CD4-positive, alpha-beta T cell treated with Interleukin-10 for 1 hour (primary cell): ENCODE measurements at regions not wholly inside any gene's neighbourhood (a gene's known extent, or its start where the extent isn't known, plus 50 kb on each side); places are given as distances from the start of the nearest gene placed in this dataset.

Source experiments
- DNase-seq: peaks from one replicate; pipeline ENCODE4 v3.0.0-alpha.2; 2020

DNA sequence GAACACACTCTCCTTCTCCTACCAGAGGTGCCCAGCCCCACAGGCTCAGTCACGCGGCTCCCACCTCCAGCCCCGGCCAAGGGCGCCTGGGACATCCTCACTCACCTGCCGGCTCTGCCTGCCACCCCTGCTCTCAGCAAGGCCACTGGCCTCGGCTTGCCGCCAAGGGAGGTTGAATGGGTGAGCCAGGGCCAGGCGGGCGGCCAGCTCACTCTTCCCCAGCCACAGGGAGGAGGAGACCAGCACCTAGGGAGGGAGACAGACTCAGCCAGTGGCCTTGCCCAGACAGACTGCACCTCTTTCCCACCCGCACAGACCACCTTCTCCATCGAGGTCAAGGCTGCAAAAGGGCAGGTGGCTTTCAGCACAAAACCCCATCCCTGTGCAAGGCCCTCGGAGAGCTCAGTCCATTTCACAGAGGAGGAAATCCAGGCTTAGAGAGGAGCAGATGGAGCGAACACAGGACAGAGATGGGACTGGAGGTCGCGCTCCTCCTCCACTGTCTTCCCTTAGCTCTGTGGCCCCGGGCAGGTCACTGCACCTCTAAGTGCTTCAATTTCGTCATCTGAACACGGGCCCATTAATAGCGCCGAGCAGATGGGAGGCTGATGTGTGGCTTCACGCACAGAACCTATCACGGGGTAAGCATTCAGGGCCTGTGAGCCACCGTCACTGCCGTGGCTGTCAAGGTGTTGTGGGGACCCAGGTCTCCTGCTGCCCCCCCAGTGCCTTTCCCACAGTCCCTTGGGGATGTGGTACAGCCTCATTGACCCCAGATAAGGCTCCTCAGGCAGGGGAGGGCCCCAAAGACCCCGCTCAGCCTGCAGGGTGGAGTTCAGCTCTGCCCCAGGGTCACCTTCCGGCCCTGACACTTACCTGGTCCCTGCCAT is 56.1 kb downstream of the RMI2 start:
- no peak for DNase-seq

DNA sequence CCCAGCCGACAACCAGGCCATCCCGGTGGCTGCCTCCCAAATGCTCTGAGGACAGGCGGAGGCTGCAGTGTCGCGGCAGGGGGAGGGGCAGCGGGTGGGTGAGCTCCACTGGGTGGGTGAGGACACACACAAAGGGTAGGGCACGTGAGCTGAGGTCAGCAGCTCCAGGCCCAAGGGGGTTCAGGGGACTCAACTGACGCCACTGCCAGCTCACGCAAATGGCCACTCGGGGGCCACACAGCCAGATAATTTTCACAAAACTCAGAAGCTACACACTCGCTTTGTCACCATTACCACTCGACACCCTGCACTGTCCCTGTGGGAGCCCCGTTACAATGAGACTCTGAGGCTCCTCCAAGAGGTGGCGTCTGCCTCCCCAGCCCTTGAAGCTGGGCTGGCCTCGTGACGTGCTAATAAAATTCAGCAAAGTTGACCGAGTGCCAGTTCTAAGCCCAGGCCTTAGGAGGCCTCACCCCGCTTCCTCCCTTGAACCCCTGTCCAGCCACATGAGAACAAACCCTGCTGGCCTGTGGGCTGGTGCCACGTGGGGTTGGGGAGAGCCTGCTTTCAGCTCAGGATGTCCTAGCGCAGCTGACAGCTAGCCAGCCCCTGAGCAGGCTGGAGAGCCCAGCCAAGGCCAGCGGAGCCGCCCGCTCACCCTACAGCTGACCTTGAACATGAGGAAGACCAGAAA is 56.9 kb downstream of the RMI2 start:
- DNase-seq, result no peak

DNA sequence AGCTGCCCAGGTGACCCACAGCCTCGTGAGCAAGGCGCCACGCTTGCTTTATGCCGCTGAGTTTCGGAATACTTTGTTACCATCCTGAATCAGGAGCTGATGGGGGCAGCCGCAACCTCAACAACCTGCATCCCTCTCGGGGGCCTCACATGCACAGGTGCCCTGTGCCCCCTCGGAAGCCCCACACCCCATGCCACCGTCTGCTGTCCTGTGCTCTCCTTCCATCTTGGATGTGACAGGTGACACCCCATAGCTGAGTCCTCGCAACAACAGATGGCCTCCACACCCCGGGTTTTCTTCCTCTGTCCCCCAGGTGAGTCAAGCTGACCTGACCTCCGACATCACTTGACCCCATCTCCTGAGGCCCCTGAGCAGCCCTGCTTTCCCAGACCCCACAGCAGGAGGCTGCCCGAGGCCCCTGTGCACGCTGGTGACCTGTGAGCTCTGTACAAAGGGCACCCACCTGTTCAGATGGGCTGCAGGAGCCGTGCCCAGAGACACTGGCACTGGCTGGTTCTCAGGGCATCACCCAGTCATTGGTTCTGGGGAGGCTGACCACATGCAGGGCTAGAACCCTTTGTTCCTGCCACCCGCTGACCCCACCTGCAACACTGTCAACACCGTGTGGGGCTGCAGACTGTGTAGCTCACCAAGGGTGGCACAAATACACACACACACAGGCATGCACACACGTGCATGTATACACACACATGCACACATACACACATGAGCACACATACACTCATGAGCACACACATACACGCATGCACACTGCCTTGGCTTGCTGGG is 57.7 kb downstream of the RMI2 start:
- no peak for DNase-seq

DNA sequence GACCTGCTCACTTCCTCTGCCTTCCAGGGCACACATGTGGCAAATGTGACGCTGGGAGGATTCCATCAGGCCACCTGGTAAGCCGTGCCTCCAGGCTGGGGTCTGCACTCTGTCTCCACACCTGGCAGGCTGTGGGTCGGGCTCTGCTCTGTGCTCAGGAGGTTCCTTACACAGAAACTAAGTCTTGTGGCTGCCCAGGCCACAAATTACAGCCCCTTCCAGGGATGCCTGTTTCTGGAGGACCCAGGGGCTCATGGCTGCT is 58.2 kb downstream of the RMI2 start:
- DNase-seq, result no peak

DNA sequence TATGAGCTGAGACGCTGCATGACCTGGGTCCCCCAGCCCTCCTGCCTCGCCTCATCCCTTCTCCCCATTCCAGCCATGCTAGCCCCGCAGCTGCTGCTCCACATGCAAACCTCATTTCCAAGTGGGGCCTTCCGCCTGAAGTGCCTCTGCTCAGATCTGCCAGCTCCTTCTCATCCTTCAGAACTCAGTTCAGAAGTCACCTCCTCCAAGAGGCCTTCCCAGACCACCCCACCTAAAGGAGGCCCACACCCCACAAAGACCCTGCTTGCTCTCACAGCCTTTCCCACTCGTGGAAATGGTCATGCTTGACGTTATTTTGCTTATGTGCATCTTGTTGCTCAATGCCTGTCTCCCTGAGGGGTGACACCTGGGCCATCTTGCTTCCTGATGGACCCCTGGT is 58.7 kb downstream of the RMI2 start:
- no peak for DNase-seq

DNA sequence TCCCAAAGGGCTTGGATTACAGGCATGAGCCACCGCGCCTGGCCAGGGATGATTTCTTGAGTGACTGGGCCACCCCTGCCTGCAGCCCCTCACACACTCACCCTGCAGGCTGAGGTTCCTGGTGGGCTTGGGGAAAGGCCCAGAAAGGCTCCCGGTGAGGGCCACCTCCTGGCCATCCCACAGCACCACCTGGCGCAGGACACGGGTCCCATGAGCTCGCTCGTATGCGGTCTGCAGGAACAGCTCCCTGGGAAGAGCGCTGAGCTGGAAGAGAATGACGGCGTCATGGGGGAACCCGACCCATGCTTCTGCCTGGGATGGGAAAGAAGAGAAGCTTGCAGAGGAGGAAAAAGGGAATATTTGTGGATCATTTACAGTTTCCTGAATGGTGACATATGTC is 59.3 kb downstream of the RMI2 start:
- DNase-seq, result no peak

DNA sequence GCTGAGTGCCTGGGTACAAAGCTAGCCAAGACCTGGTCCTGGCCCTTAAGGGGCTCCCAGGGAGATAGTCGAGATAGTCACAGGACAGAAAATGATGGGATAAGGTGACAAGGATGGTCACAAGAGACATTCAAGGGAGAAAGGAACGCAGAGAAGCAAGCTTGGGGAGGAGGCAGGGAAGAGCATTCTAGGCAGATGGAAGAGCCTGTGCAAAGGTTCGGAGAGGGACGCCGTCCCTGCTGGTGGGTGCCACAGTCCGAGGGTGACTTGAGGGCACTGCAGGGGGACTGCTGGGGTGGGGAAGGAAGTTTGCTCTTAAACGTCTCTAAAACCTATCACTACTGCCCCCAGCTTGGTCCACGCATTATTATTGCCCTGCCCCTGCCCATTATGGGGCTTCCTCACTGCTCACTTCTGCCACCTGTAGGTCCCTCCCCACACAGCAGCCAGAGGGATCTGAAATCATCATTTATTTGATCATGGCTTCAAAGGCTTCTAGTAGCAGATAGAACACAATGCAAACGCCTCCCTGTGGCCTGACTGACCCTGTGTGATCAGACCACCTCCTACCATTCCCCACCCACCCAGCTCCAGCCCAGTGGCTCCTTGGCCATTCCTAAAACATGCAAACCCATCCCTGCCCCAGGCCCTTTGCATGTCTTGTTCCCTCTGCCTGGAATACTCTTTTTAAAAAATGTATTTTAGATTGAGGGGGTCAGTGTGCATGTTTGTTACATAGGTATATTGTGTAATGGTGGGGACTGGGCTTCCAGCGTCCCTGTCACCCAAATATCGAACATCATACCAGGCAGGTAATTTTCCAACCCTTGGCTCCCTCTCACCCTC is 60.3 kb downstream of the RMI2 start:
- DNase-seq, result peak; percentile 45

DNA sequence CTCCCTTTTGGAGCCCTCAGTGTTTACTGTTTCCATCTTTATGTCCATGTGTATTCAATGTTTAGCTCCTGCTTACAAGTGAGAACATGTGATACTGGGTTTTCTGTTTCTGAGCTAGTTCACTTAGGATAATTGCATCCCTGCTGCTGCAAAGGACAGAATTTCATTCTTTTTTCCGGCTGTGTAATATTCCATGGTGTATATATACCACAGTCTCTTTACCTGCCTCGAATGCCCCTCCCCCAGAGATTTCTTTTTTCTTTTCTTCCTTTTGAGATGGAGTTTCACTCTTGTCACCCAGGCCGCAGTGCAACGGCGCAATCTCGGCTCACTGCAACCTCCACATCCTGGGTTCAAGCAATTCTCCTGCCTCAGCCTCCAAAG is 60.9 kb downstream of the RMI2 start:
- no peak for DNase-seq

DNA sequence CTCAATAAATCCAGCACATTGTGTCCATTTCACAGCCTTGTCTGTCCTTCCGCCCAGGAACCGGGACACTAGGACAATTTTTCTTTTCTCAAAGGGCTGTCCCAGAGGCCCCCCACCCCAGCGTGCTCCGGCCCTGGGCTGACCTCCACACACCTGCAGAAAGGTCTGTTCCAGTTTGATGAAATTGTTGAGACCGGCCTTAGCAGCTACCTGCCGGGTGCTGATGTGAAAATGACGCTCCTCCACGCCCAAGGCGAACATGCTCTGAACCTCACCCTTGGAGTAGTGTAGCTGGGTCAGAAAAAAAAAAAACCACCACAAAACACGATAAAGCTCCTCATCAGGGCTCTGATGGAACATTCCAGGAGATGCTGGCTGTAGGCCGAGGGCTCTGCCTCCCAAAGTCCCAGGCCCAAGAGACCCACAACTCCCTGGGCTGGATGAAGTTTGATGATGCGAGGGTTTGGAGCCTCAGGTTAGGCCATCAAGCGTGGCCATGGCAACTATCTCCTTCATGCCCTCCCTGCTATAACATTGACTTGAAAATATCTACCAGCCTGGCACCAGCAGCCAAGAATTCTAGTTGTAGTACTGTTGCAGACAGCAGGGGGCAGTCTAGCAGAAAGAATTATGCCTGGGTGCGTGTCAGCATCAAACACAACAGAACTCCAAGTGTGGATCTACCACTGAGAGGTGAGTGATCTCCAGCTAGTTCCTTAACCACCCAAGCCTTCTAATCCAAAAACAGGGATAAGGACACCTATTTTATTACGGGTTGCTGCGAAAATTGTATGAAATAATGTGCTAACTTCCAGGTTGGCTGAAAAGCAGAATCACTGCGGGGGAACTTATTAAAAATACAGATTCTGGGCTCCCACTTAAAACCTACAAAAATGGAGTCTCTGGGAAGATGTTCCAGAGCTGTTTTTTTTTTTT is 62.1 kb downstream of the RMI2 start:
- DNase-seq, result peak; percentile 76

DNA sequence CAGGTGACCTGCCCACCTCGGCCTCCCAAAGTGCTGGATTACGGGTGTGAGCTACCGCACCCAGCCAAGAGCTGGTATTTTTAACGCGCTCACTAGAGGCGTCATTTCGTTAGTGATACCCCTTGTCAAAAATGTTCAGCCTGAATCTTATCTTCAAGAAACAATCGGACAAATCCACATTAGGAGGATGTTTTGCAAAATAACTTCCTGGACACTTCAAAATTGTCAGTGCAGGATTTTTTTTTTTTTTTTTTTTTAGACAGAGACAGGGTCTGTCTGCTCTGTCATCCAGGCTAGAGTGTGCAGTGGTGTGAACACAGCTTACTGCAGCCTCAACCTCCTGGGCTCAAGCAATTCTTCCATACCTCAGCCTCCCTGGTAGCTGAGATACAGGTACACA is 63.0 kb downstream of the RMI2 start:
- DNase-seq, result no peak

DNA sequence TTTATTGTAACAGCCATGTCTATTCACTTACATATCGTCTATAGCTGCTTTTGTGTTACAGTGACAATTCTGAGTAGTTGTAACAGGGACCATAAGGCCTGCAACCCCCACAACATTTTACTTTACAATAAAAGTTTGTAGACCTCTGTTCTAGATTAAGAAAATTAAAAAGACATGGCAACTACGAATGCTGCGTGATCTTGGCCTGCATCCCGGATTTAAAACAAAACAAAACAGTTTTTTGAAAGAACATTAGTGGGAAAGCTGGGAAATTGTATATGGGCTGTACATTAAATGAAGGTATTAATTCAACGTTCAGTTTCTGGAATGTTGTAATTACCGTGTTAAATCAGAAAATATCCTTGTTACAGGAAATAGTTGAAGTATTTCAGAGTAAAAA is 64.1 kb downstream of the RMI2 start:
- DNase-seq, result no peak

DNA sequence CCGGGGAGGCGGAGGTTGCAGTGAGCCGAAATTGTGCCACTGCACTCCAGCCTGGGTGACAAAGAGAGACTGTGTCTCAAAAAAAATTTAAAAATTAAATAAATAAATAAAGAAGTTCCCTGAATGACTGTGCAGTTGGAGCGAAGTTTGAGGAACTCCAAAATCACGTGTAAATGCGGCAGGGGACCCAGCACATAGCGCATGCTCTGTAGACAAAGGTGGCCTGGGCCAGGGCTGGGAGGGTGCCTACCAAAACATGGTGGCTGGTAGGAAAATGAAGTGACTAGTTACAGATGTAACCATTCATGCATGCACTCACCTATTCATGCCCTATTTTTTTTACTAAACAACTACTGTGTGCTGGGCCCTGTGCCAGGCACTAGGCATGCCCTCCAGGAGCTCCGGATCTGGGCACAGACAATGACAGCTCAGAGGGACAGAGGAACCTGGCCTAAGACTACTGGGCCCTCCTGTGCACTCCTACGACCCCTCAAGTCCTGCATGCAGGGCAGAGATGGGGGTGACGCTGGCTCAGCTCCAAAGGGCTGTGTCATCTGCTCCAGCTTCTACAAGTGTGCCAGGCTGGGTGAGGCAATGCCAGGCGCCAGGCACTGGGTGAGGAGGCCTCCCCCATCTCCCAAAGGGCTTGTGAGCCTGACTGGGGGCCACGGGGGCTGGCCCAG is 65.3 kb downstream of the RMI2 start:
- DNase-seq, result no peak

DNA sequence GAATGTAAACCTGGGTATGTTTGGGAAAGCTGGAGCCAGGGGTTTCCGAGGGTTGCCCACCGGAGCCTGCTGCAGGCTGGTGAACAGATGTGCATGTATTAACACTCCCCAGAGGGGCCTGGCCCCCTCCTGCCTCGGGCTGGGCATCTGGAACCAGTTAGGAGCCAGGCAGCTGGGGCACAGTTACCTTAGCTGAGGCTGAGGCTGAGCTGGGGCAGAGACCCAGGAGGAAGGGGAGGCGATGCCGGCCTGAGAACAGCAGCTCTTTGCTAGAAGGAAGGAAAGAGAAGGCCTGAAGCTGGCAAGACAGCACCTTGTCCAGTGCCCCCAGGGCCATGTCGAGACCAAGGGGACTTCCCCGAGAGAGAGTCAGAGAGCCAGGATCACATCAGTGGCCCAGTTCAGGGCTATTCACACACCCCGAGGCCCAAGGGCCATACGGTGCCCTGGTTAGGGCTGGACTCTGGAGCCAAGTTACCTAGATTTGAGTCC is 65.8 kb downstream of the RMI2 start:
- no peak for DNase-seq

DNA sequence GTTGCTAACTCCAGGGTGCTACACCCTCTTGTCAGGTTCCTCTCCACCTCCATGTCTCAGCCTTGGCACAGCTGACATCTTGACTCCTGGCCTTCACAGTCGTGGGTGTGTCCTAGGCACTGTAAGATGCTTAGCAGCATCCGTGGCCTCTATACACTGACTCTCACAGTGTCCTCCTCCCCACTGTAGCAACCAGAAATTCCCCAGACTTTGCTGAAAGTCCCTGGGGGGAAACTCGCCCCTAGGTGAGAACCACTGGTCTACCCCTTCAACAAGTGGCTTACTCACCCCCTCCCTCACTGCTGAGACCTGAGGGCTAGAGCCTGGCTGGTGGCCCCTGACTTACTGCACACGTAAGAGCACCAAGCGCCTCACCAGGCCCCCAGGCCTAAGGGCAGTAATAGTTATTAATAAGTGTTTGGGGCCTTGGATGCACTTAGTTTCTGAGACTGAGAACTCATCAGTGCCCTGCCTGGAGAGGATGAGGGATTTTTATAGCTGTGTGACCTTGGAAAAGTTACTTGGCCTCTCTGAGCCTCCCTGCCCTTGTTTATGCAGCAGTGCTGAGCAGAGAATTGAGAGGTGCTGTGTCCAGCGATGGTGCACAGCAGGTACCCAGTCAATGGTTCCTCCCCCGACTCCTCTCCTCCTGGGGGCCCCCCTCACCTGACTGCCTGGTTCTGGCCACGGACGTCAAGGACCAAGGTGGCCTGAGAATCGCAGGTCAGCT is 67.1 kb downstream of the RMI2 start:
- no peak for DNase-seq

DNA sequence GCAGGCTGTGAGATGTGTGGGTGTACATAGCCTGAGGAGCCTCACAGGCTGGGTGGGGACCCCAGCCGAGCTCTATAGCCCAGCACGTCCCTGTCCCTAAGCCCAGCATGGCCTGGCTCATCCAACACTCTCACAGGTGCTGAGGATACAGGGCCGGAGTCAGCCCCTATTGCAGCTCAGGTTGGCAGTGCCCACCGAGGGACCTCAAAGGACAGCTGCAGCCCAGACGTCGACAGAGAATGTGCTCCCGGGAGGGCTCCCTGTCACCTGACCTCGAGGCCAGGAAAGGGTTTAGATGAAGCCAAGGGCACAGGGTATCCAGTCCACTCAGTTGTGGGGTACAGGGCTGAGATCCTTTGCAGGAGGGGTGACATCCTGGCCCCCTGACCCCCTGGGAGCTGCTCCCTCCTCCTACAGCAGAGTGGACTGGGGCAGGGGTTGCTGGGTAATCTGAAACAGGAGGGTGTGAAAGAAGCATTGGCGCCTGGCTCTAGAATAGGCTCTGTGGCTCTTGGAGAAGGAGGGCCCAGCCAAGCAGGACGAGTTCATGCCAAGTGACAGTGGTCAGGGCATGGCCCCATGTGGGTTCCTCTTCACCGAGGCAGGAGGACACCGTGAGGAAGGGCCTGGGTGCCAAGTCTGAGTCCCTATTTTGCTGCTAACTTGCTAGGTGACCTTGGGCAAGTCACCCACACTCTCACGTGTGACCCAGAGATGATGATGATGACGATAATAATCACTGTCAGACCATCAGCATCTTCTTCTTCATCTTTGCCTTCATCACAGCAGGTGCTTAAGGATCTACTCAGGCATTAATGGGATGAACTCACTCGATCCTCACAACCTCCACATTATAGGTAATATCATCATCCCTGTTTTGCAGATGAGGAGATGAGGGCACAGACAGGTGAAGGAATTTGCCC is 68.0 kb downstream of the RMI2 start:
- no peak for DNase-seq

DNA sequence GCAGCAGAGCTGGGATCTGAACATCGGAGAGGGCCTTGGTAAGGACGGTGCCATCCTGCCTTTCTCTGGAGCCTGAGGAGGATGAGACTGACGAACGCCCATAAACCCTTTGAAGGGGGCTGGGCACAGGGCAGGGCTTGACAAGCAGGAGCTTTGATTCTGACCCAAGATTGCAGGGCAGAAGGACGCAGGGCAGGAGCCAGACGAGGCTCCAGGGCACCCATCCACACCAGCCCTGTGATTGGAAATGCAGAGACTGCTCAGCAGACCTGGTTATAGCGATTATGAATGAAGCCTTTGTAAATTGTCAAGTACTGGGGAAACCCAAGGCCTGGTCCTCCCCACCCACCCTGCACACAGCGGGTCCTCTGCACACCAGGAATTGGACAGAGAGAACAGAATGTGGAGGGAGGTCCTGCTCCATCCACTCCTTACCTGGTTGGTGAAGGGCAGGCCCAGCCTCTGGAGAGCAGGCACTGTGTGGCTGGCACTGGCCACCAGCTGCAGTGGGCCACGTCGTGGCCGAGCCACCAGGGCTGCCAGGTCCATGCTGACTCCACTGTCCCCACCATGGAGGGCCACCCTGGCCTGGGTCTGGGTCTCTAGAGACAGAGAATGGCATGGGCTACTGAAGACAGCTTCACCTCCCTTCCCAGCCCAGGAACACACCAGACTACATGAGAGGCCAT is 68.8 kb downstream of the RMI2 start:
- no peak for DNase-seq

DNA sequence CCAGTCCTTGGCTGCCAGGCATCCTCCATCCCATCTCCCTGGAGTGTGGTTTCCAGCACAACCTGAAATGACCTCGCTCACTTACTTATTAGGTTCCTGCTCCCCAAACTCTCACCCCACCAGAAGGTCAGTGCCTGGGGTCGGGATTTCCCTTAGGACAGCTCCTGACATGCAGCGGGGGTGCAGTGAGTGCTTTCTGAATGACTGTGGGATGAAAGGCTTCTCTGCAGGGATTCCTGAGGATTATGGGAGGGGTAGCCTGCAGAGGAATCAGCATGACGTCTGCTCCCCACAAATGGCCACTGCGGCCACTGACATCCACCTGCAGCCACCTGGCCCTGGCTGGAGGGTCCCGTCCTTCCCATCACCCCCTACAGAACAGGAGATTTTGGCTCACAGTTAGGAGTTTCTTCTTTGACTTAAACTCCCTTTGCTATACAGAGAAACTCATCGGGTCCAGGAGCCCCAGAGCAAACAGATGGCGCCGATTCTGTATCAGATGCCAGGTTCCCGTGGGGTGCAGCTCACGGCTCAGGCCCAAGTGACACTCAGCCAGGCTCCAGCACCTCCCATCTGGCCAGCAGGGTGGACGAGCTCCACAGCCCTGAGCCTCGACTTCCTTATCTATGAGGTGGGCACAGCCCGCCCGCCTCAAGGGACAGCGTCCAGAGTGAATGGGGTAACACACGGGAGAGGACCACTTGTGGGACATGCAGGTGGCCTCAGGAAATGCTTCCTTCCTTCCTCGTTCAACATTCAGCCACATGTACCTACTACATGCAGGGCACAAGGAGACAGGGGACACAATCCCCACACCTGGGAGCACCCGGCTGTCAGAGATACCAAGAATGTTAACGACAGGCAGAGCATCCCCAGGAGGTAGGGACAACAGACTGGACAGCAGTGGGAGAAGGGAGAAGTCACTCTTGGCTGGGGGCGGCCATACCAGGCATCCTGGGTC is 69.8 kb downstream of the RMI2 start:
- no peak for DNase-seq
